Posterior vena cava (tissue), 2 donors: ENCODE measurements at regions not wholly inside any gene's neighbourhood (a gene's known extent, or its start where the extent isn't known, plus 50 kb on each side); places are given as distances from the start of the nearest gene placed in this dataset.
"Not testable (repeated sequence)": the region's sequence is repeated elsewhere in the genome, so short reads cannot be mapped to it uniquely, and the experiment has no call there.

Experiments used
- DNase-seq: peaks from one replicate; pipeline ENCODE4 v3.0.0-alpha.2; 2020; ENCODE audit warnings: low spot score
- intact Hi-C, 2 donors: fragments of 100-400 bp; cut with DNase I; formaldehyde crosslinking; loops; one replicate each; pipeline versions ENCODE4 v1.14.1 to v1.14.2; 2022 to 2023
- donor health status: DM: yes; HTN: yes; CAD: no.
- donor health status: DM: yes; HTN: yes; CAD: no.

DNA sequence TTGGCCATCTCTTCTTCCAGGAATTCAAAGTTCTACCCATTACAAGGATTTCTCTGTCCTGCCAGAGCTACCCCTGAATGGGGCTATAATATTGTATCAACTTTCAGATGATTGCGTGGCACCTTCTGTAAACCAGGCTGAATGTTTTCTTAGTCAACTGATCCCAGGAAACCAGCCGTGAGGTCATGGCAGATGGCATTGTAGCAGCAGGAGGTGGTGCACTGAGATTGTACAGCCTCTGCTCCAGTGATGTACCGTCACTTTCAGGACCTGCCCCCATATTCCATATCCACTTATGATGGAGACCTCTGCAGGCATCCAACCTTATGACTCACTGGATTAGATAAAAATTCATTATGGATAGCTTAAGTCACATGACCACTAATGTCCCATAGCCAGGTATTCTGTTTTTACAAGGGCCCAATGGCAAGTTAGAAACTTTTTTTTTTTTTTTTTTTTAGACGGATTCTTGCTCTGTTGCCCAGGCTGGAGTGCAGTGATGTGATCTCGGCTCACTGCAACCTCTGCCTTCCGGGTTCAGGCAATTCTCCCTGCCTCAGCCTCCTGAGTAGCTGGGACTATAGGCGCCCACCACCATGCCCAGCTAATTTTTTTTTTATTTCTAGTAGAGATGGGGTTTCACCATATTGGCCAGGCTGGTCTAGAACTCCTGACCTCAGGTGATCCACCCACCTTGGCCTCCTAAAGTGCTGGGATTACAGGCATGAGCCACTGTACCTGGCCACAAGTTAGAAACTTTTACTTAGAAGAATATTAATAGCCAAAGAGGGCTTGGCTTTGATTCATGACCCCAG is 59.8 kb upstream of the SEC11C start:
- intact Hi-C loops = loop anchor here in 1 of 2 donors (5.0 kb wide), 1 partner anchor 548 kb away; no protein-coding TSS in a partner anchor
- not testable (repeated sequence) for DNase-seq

DNA sequence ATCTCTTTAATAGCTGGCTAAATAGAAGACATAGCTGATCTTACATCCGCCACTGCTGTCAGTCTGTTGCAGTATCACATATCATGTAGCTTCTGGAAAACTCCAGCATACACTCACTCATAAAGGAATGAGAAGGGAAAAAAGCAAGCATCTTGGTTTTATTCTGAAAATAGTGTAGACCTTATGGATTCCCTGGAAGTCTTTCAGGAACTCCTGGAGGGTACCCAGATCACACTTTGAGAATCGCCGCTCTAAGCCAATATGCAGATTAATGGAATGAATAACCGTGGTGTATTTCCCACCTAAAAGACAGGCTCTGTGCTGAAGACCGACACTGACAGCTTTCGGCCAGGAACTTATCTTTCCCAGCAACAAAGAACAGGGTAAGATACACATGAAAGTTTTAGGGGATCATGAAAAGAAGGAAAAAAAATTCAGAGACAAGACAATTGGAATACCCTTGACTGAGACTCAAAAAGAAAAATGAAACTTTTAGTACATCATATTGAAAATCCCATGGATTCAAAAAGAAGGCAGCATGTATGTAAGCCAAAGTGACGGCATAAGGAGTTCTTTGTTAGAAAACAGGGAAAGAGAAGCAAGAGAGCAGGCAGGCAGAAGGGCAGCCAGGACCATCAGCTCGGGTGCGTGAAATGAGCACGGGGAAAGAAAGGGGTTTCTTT is 56.4 kb upstream of the SEC11C start:
- intact Hi-C loops = no loop called here
- no peak for DNase-seq

DNA sequence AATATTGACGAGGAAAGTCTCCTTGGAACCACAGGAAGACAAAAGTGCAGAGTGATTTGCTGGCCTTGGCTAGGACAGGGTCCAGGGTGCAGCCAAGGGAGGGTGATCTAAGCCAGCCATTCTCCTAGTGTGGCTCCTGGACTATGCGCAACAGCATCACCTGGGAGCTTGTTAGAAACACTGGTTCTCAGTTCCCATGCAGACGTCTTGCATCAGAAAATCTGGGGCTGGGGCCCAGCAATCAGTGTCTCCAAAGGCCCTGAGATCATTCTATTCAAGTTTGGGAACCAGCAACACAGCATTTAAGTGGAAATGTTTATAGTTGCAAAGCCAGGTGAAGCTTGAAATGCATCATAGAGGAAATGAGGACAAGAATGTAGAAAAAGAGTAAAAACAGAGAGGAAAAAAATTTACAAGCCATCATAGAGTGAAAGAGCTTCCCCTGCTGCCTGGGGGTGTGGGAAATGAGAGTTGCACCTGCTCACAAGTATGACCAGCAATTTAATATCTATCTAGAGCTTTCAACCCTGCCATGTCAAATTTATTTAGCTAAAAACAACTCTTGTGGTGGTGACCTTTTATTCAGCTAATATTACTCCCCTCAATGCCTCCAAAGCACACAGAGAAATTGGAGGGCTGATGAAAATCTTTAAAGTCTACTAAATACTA is 54.4 kb upstream of the SEC11C start:
- intact Hi-C loops = no loop called here
- DNase-seq = no peak

DNA sequence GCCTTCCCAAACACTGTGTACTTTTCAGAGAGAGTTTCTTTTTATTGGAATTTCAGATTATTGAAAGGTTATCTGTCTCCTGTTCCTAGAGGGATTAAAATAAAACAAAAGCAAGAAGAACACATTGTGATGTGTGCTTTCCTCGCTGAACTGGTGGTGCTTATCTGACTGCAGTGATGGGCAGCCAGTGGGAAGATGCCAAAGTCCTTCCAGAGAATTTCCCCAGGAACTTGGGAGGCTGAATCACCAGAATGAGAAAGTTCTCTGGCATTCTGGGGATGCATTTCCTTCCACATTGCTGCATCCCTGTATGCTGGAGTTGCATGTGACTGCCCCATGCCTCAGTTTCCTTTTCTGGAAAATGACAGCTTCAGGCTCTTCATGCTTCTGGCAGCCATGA is 53.9 kb upstream of the SEC11C start:
- intact Hi-C loops = no loop called here
- DNase-seq = no peak

DNA sequence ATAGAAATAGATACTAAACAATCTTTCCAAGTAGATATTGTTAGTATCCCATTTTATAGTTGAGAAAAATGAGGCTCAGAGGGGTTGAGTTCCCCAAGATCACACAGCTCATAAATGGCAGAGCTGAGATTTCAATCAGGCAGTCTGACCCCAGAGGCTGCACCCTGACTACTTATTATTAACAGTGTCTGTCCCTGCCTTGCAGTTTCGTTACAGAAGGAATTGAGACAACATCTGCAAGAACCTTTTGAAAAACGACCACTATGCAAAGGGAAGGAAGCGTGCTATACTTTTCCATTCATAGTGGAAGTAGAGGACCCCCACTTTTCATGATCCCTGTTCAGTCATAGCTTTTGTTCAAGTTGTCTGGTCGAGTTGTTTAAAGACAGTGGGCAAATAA is 53.2 kb upstream of the SEC11C start:
- DNase-seq = no peak
- intact Hi-C loops = no loop called here

DNA sequence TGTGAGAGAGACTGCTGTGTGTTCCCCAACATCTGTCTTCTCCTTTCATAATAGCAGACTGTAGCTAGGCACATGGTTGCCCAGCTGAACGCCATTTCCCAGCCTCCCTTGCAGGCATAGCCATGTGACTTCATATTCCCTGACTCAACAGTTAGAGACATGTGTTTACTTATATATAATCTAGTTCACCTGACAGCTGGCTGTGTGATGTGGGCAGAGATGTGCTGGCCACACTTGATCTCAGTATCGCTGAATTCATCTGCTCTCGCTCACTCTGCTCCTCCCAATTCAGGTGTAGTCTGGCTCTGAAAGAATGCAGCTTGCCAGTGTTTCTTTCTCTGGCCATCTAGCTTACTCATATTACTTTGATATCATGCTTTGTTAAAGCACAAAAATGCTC is 52.3 kb upstream of the SEC11C start:
- intact Hi-C loops = no loop called here
- DNase-seq = no peak
